22Rv1 (cell line): ENCODE measurements at regions not wholly inside any gene's neighbourhood (a gene's known extent, or its start where the extent isn't known, plus 50 kb on each side); places are given as distances from the start of the nearest gene placed in this dataset.

Experiments used
- CTCF ChIP-seq: fragments of 450-650 bp; IDR thresholded peaks from 2 replicates; pipeline ENCODE4 v1.5.1; 2017; ENCODE audit warnings: mild to moderate bottlenecking
- ZFX ChIP-seq: fragments of 450-650 bp; IDR thresholded peaks from 2 replicates; pipeline ENCODE4 v1.6.1; 2017; ENCODE audit warnings: antibody characterized with exemption, borderline replicate concordance

GRCh38 chr14:32003585-32003984, 73.5 kb upstream of the ARHGAP5 start:
- no peak for TF ChIP-seq CTCF
- TF ChIP-seq ZFX: no peak
